ENCODE measurements at regions not wholly inside any gene's neighbourhood (a gene's known extent, or its start where the extent isn't known, plus 50 kb on each side); places are given as distances from the start of the nearest gene placed in this dataset.

GRCh38 chr6:48417927-48418326 is 306.9 kb upstream of the PTCHD4 start:
- no peak for TF ChIP-seq CTCF (IDR thresholded peaks at IDR 0.05)
- TF ChIP-seq ZFX (IDR thresholded peaks at IDR 0.05; ENCODE audit: borderline replicate concordance): no peak
